GM21423 (cell line): ENCODE measurements at regions not wholly inside any gene's neighbourhood (a gene's known extent, or its start where the extent isn't known, plus 50 kb on each side); places are given as distances from the start of the nearest gene placed in this dataset.
"Not testable (repeated sequence)": the region's sequence is repeated elsewhere in the genome, so short reads cannot be mapped to it uniquely, and the experiment has no call there.

Experiments used
- ATAC-seq: cut with Tn5 transposase; IDR thresholded peaks from one replicate; pipeline ENCODE4 v1.9.1; 2021; ENCODE audit warnings: mild to moderate bottlenecking, moderate library complexity; ENCODE audit not compliant: unreplicated experiment

DNA sequence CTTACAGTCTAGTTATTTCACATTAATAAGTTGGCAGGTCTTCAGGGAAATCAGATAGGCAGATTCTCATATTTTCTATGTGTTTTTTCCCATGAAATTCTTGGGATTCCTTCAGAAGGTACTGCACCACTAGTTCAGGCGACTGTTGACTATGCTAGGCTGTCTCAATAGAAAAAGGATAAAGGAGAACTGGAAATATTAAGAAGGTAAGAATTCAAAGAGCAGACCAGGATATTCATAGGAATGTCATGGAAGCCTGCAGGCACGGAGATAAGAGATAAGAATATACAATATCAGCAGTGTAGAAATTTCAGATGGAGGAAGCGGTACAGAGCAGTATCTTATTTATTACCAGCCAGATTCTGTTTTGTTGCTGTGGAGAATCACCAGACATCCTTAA is 432.1 kb upstream of the MDFIC2 start:
- no peak for ATAC-seq

DNA sequence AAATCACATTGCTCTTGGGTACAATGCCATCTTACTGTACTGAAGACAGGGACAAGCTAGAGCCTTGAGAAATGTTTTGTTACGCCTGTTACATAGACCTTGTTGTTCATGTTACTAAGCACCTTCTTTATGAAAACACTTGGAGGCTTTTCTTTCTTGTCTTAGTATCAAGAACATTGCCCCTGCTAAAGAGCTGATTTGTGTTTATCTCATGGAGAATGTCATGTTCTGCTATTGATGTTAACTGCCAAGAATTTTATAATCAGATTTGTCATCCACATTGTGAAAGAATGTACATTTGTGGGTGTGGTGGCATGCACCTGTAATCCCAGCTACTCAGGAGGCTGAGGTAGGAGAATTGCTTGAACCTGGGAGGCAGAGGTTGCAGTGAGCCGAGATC is 431.3 kb upstream of the MDFIC2 start:
- ATAC-seq: no peak

DNA sequence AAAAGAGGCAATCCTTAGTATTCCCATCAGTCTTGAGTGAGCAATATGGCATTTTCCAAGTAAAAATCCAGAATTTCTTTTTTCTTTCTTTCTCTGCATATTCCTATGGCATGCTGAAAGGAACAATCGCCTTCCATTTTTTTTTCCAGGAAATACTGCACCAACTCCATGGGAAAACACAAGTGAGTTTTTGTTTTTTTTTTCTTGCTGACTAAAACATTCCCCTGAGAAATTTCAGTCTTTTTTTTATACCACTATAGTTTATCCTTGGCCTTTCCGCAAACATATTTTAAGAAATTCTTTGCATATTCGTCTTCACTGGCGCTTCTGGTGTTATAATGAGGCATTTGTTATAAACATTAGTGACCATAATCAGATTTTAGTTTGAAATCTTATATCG is 429.6 kb upstream of the MDFIC2 start:
- no peak for ATAC-seq

- ATAC-seq: no peak
Measured at GRCh38 chr3:70740872-70741271, 428.4 kb upstream of the MDFIC2 start.

- no peak for ATAC-seq
Measured at GRCh38 chr3:70740071-70740470, 427.6 kb upstream of the MDFIC2 start.

- no peak for ATAC-seq
Measured at GRCh38 chr3:70738291-70738681, 425.8 kb upstream of the MDFIC2 start.

DNA sequence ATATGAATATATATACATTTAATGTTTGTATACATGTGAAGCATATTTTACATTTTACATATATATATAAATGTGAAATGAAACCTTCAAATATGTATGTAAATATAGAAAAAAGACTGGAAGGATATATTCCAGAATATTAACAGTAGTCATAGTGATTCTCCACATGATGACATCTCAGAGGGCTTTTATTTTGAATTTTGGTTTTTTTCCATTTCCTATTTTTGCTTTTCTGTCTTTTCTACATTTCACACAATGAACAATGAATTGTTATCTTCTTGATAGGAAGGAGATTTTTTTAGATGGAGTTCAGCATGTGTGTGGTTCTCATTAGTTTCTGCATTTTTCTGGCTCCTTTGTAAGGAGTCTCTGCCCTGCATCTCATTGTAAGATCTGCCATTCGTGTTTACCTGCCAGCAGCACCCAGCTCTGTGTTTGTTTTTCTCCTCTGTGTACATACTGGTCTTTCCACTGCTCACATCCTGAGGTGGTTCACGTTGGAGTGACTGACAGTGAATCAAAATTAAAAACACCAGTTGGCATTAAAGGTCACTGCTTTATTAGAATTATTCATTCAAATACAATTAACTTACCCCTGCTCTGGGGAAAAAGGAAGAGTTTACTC is 425.3 kb upstream of the MDFIC2 start:
- ATAC-seq: no peak

- ATAC-seq: no peak
Measured at GRCh38 chr3:70736009-70736408, 423.6 kb upstream of the MDFIC2 start.

- no peak for ATAC-seq
Measured at GRCh38 chr3:70734756-70735155, 422.3 kb upstream of the MDFIC2 start.

DNA sequence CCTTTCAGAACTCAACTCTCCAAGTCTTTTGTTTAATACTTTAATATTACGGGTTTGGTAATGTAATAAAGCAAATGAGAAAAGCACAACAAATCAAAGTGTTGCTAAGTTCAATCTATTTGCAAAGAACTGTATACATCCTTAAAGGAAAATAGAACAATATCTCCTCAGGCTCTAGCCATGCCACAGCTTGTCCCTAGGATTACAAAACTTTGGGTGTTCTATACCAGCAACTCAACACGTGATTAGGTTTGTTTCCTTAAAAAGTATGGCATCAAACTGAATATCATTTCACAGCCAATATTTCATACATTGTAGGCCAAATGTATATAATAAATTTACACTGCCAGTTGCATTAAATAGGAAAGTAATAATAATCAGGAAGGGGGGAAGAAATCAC is 418.6 kb upstream of the MDFIC2 start:
- no peak for ATAC-seq

DNA sequence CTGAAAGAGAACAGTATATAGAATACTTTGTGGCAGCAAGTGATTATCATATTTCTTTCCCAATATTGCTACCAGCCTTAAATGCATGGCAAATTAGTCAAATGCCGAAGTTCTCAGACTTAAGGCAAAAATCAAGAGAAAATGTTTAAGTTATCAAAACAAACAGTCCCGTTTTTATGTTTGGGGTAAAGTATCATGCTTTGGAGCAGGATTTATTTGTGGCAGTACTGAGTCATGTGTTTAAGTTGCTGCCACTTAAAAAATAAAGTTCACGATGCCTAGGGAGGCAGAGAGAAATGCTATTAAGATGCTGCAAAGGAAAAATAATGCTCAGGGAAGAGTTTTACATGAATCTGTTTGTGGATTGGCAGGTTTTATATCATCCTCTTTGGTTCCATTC is 417.4 kb upstream of the MDFIC2 start:
- ATAC-seq: no peak

- no peak for ATAC-seq
Measured at GRCh38 chr3:70728311-70728710, 415.9 kb upstream of the MDFIC2 start.

GRCh38 chr3:70726961-70727360 is 414.5 kb upstream of the MDFIC2 start:
- no peak for ATAC-seq

DNA sequence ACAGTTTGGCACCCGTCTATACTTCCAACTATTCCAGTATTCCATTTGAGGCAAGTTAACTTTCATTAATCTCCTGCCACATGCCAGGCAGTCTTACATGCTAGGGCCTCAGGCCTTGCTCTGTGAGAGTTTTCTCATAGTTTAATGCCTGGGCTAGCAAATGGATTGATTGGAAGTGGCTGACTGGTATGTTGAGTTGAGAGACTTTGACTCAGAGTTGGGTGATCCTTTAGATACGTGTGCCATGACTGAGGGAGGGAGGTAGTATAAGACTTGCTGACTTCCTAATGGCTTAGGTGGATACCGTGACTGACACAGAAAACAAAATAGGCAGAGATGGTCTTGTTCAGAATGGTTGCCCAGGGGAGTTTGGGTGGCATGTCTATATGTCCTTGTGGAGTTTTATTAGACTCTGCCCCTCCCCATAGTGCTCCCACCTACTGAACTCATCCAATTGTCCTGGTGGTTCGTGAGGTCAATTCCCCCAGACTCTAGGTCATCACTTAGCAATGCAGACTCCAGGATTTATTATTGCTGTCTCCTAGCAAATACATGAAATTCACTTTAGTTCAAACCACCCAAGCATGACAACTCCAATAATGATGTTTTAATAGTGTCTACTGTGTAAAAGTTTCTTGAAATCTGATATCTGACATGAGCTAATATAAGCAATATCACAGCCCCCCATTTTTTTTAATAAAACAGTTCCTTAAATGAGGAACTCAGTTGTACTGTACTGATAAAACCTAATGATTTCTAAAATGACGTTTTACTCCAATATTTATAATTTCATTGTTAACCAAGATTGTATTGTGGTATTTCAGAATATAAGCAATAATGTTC is 413.9 kb upstream of the MDFIC2 start:
- ATAC-seq: no peak

GRCh38 chr3:70722018-70722417 is 409.6 kb upstream of the MDFIC2 start:
- ATAC-seq: no peak

- ATAC-seq: no peak
Measured at GRCh38 chr3:70716832-70717231, 404.4 kb upstream of the MDFIC2 start.

DNA sequence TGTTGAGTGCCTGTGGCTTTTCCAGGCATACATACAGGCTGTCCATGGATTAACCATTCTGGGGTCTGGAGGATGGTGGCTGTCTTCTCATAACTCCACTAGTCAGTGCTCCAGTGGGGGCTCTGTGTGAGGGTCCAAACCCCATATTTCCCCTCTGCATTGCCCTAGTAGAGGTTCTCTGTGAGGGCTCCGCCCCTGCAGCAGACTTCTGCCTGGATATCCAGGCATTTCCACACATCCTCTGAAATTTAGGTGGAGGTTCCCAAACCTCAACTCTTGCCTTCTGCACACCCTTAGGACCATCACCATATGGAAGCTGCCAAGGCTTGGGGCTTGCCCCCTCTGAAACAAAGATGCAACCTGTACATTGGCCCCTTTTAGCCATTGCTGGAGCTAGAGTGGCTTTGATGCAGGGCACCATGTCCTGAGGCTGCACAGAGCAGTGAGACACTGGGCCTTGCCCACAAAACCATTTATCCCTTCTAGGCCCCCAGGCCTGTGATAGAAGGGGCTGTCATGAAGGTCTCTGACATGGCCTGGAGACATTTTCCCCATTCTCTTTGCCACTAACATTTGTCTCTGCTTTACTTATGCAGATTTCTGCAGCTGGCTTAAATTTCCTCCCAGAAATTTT is 400.1 kb upstream of the MDFIC2 start:
- ATAC-seq: no peak

DNA sequence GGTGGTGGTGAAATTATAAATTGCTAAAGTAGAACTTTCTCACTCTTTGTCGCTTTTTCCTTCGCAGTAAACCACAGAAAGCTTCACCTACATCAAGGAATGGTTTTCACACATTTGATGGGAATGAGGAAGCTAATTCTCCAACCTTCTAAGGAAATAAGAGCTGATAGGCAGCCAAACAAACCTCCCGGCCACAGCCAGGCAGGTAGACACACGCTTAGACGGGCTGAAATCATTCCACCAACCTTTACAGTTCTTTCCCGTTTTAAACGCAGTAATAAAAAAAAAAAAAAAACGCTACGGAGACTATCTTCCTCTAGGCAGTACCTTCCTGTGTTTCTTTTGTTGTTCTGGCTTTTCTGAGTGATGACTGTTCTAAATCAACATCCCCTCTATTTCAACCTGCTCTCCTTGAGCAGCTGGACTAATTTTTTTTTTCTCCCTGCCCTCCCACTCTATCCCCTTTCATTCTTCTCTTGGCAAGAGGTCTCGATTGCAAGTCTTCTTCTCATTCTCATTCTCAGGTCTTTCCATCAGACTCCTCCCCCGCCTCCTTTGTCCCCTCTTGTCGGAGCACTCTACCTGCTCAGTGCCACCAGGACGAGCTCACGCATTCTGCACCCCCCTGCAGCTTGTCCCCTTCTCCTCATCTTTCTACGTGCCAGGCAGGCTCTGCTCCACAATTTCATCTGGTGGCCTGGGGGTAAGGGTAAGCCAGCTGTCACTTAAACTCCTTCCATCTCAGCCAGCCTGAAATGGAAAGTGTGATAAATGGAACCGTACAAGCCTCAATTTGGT is 391.1 kb upstream of the MDFIC2 start:
- ATAC-seq: no peak

GRCh38 chr3:70702132-70702531 is 389.7 kb upstream of the MDFIC2 start:
- ATAC-seq: no peak

GRCh38 chr3:70684701-70685100 is 372.3 kb upstream of the MDFIC2 start:
- ATAC-seq: no peak

DNA sequence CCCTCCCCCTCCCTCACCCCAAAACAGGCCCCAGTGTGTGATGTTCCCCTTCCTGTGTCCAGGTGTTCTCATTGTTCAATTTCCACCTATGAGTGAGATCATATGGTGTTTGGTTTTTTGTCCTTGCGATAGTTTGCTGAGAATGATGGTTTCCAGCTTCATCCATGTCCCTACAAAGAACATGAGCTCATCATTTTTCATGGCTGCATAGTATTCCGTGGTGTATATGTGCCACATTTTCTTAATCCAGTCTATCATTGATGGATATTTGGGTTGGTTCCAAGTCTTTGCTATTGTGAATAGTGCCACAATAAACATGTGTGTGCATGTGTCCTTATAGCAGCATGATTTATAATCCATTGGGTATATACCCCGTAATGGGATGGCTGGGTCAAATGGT is 363.4 kb upstream of the MDFIC2 start:
- not testable (repeated sequence) for ATAC-seq
